NT2/D1 (cell line): ENCODE measurements at regions not wholly inside any gene's neighbourhood (a gene's known extent, or its start where the extent isn't known, plus 50 kb on each side); places are given as distances from the start of the nearest gene placed in this dataset.

Experiments
- YY1 ChIP-seq: IDR thresholded peaks from 2 replicates; pipeline ENCODE4 v1.6.1; 2011; ENCODE audit not compliant: insufficient read length, insufficient read depth
- ZNF274 ChIP-seq: IDR thresholded peaks from 2 replicates; pipeline ENCODE4 v1.6.1; 2011; ENCODE audit warnings: mild to moderate bottlenecking, low read depth, low read length

DNA sequence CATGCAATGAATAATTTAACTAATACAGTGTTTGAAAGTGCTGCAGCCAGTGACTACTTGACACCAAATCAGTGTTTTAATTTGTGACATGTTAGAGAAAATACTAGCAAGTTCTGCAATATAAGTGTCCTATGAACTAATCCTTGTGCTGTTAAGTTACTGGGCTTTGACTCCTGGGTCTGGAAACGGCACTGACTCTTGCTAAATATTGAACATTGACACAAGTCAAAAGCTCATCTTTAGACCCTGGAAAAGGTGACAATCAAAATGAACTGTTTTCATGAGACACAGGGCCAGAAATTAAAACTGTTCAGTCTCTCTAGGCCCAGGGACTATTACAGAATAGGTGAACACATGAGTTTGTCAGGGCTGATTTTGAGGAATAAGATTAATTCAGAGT, 268.1 kb downstream of the IPO8 start:
- TF ChIP-seq YY1 (no peak), ZNF274 (no peak)
